PC-3 (cell line): ENCODE measurements at regions not wholly inside any gene's neighbourhood (a gene's known extent, or its start where the extent isn't known, plus 50 kb on each side); places are given as distances from the start of the nearest gene placed in this dataset.

Source experiments
- ATAC-seq: fragments of 200-7000 bp; cut with Tn5 transposase; 2 replicates; pipeline ENCODE4 v1.9.1; 2020; ENCODE audit warnings: mild to moderate bottlenecking, moderate library complexity
- BruUV-seq: library from RNA; stranded (reverse); fragments of 400-500 nt; replicated peaks from 2 replicates; lab custom pipeline; 2021; lab: Mats Ljungman, UMichigan
- CTCF ChIA-PET: fragments of 300-600 bp; sonication (Branson Sonifier 250); formaldehyde crosslinking; loops from one replicate; lab custom pipeline; 2022; ENCODE audit warnings: antibody characterized with exemption; lab: Charles Lee
- POLR2A ChIA-PET: fragments of 300-600 bp; sonication (Branson Sonifier 250); formaldehyde crosslinking; loops from one replicate; lab custom pipeline; 2022; ENCODE audit warnings: antibody characterized with exemption; ENCODE audit not compliant: unreplicated experiment; lab: Charles Lee
- DNase-seq: peaks from one replicate; pipeline ENCODE4 v3.0.0-alpha.2; 2015
- H2AFZ ChIP-seq: fragments of 300-600 bp; sonication (generic); 2 replicates; pipeline ENCODE4 v1.6.0; 2016; ENCODE audit warnings: antibody characterized with exemption, low read length
- H3F3A ChIP-seq: fragments of 300-600 bp; sonication (generic); one replicate; pipeline ENCODE4 v1.6.0; 2017; ENCODE audit warnings: antibody characterized with exemption, low read length, control low read depth, mild to moderate bottlenecking; ENCODE audit not compliant: unreplicated experiment
- H3K27ac ChIP-seq: fragments of 300-600 bp; sonication (generic); 2 replicates; pipeline ENCODE4 v1.5.1; 2016; ENCODE audit warnings: mild to moderate bottlenecking, low read length
- H3K27me3 ChIP-seq: fragments of 300-600 bp; sonication (generic); 2 replicates; pipeline ENCODE4 v1.6.1; 2016; ENCODE audit warnings: low read length, mixed read lengths
- H3K36me3 ChIP-seq: fragments of 300-600 bp; sonication (generic); 2 replicates; pipeline ENCODE4 v1.6.1; 2016; ENCODE audit warnings: low read depth, mixed run types, low read length, mixed read lengths
- H3K4me1 ChIP-seq: fragments of 300-600 bp; sonication (generic); 2 replicates; pipeline ENCODE4 v1.5.1; 2016; ENCODE audit warnings: low read length; ENCODE audit not compliant: insufficient read depth
- H3K4me2 ChIP-seq: fragments of 300-600 bp; sonication (generic); 2 replicates; pipeline ENCODE4 v1.6.0; 2016; ENCODE audit warnings: low read length
- H3K4me3 ChIP-seq: fragments of 300-600 bp; sonication (generic); 2 replicates; pipeline ENCODE4 v1.5.1; 2016; ENCODE audit warnings: mild to moderate bottlenecking, low read length, mixed read lengths
- H3K79me2 ChIP-seq: fragments of 300-600 bp; sonication (generic); 2 replicates; pipeline ENCODE4 v1.6.1; 2017; ENCODE audit warnings: low read length, mixed read lengths
- H3K9ac ChIP-seq: fragments of 300-600 bp; sonication (generic); 2 replicates; pipeline ENCODE4 v1.6.0; 2016; ENCODE audit warnings: mild to moderate bottlenecking, low read length
- H3K9me2 ChIP-seq: fragments of 300-600 bp; sonication (generic); replicated peaks from 2 replicates; pipeline ENCODE4 v1.6.1; 2016; ENCODE audit warnings: mixed run types, low read length, mixed read lengths
- H3K9me3 ChIP-seq: fragments of 300-600 bp; sonication (generic); 2 replicates; pipeline ENCODE4 v1.6.1; 2016; ENCODE audit warnings: low read length, mixed read lengths
- H4K20me1 ChIP-seq: fragments of 300-600 bp; sonication (generic); 2 replicates; pipeline ENCODE4 v1.6.1; 2016; ENCODE audit warnings: low read length, mixed read lengths
- EZH2 ChIP-seq: fragments of 300-600 bp; sonication (generic); IDR thresholded peaks from one replicate; pipeline ENCODE4 v1.6.1; 2017; ENCODE audit warnings: antibody characterized with exemption, mild to moderate bottlenecking, low read length; ENCODE audit not compliant: unreplicated experiment
- EZH2phosphoT487 ChIP-seq: fragments of 300-600 bp; sonication (generic); IDR thresholded peaks from 2 replicates; pipeline ENCODE4 v1.6.1; 2018; ENCODE audit warnings: mild to moderate bottlenecking, antibody characterized with exemption, low read length, borderline replicate concordance
- intact Hi-C: fragments of 100-400 bp; cut with micrococcal nuclease; formaldehyde crosslinking; loops from 2 replicates; pipeline ENCODE4 v1.9.0; 2023
- TF ChIP-seq, protein P1 (sequence below): fragments of 300-600 bp; sonication (generic); conservative IDR thresholded peaks from 2 replicates; pipeline ENCODE4 v1.5.1; 2017; ENCODE audit warnings: antibody characterized with exemption, low read depth, mild to moderate bottlenecking, low read length

- ChIA-PET CTCF (no interaction called here), POLR2A (no interaction called here)
- Histone ChIP-seq H3K9ac (no peak overlapping the region), H3K79me2 (no peaks in the 10 kb centered on the region), H2AFZ (no peak overlapping the region), H3K9me2 (no peaks in the 10 kb centered on the region), H3K4me1 (peaks cover 13% of the 10 kb centered on the region), H4K20me1 (no peaks in the 10 kb centered on the region), H3F3A (no peaks in the 10 kb centered on the region), H3K36me3 (no peaks in the 10 kb centered on the region), H3K4me2 (no peak overlapping the region), H3K9me3 (no peaks in the 10 kb centered on the region), H3K27ac (no peak overlapping the region), H3K4me3 (no peak overlapping the region), H3K27me3 (no peaks in the 10 kb centered on the region)
- intact Hi-C loops, result no loop called here
- no TSS peak for BruUV-seq
- TF ChIP-seq EZH2 (no peak), EZH2phosphoT487 (no peak)
- TF ChIP-seq, protein P1, sequence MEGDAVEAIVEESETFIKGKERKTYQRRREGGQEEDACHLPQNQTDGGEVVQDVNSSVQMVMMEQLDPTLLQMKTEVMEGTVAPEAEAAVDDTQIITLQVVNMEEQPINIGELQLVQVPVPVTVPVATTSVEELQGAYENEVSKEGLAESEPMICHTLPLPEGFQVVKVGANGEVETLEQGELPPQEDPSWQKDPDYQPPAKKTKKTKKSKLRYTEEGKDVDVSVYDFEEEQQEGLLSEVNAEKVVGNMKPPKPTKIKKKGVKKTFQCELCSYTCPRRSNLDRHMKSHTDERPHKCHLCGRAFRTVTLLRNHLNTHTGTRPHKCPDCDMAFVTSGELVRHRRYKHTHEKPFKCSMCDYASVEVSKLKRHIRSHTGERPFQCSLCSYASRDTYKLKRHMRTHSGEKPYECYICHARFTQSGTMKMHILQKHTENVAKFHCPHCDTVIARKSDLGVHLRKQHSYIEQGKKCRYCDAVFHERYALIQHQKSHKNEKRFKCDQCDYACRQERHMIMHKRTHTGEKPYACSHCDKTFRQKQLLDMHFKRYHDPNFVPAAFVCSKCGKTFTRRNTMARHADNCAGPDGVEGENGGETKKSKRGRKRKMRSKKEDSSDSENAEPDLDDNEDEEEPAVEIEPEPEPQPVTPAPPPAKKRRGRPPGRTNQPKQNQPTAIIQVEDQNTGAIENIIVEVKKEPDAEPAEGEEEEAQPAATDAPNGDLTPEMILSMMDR, result no peak
- DNase-seq, result peak; percentile 28
- no peak for ATAC-seq
These were observed 87.8 kb upstream of the TOP3B start for GRCh38 chr22:22070371-22070824.

DNA sequence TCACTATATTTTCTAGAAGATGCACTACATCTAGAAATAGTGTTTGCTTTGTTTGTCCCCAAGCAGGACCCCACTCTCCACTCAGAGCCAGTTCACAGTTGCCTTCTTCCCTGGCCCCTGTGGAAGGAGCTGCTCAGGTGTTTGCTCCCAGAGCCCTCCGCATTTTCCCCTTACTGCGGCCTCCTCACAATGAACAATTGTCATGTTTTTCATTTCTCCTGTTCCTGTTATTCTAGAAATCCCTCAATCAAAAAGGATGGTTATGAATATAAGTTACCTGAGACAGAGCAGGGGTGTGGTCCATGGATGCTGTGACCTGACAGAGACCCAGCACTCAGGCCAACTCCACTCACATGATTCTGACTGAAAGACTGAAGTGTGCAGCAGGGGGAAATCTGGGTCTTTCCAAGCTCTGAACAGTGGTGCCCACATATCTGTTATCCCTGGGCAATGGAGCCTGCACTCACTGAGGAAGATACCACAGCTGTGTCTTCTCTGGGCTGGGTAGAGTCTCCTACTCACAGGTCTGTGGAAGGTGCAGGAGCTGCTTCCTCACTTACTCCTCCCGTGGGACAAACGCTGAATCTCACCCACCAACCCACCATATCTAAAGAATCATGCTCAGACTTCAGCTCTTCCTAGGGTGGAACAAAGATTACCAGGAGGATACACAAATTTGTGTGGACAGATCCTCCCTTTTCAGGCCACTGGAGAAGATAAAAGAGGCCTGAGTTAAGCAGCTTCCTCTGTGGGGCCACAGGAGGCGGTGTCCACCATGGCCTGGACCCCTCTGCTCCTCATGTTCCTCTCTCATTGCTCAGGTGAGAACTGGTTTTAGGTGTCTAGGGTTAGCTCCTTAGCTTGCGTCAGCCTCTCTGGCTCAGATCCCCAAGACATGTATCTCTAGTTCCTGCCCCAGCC is 87.1 kb upstream of the TOP3B start:
- Histone ChIP-seq H3K4me3 (no peak overlapping the region), H3K9me2 (no peaks in the 10 kb centered on the region), H3K9ac (no peak overlapping the region), H3K27ac (no peak overlapping the region), H3K4me2 (no peak overlapping the region), H2AFZ (no peak overlapping the region), H3K36me3 (no peaks in the 10 kb centered on the region), H4K20me1 (no peaks in the 10 kb centered on the region), H3K4me1 (peaks cover 6% of the 10 kb centered on the region), H3K27me3 (0 out of 2 replicates have a peak, but pooled peaks cover 4% of the 10 kb centered on the region), H3K9me3 (no peaks in the 10 kb centered on the region), H3F3A (no peaks in the 10 kb centered on the region), H3K79me2 (no peaks in the 10 kb centered on the region)
- BruUV-seq, result no TSS peak
- TF ChIP-seq EZH2phosphoT487, result no peak
- no peak for ATAC-seq
- CTCF ChIA-PET, result no interaction called here
- no peak for DNase-seq
- intact Hi-C loops, result no loop called here
- POLR2A ChIA-PET, result no interaction called here

DNA sequence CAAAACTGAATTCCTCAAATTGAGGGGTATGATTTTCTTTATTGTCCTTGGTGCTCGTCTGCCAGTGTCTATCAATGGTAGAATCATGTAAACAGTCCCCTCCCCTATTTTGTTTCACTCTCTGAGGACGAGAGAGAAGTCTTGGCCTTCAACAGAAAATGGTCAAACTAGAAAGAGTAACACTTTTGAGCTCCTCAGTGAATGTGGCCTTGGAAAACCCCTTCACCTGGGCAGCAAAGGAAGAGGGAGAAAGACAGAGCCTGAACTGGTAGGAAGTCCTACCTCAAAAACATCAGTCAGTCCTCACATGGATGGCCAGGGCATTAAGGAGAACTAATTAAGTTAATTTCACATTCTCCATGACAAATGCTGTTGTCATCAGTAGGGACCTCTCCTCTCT is 86.1 kb upstream of the TOP3B start:
- intact Hi-C loops, result no loop called here
- no peak overlapping the region for H3K4me2 ChIP-seq
- ATAC-seq (no peak), DNase-seq (no peak)
- TF ChIP-seq EZH2phosphoT487 (no peak), EZH2 (no peak)
- TF ChIP-seq, protein P1, result no peak
- no peaks in the 10 kb centered on the region for H3K79me2 ChIP-seq
- no TSS peak for BruUV-seq
- H3K36me3 ChIP-seq, result no peaks in the 10 kb centered on the region
- POLR2A ChIA-PET, result no interaction called here
- no peaks in the 10 kb centered on the region for H3F3A ChIP-seq
- no peaks in the 10 kb centered on the region for H3K9me2 ChIP-seq
- H3K4me3 ChIP-seq, result no peak overlapping the region
- no peaks in the 10 kb centered on the region for H3K4me1 ChIP-seq
- no peaks in the 10 kb centered on the region for H4K20me1 ChIP-seq
- H2AFZ ChIP-seq, result no peak overlapping the region
- H3K9ac ChIP-seq, result no peak overlapping the region
- no peaks in the 10 kb centered on the region for H3K9me3 ChIP-seq
- CTCF ChIA-PET, result no interaction called here
- H3K27me3 ChIP-seq, result 0 out of 2 replicates have a peak, but pooled peaks cover 9% of the 10 kb centered on the region
- H3K27ac ChIP-seq, result no peak overlapping the region
